SK-N-SH (cell line): ENCODE measurements at regions not wholly inside any gene's neighbourhood (a gene's known extent, or its start where the extent isn't known, plus 50 kb on each side); places are given as distances from the start of the nearest gene placed in this dataset.

Experiments used
- CTCF ChIA-PET: fragments of 300-600, 350-600 bp; formaldehyde crosslinking; extraction: SDS; loops from one replicate; lab custom pipeline; 2021; lab: Yijun Ruan, JAX
- POLR2A ChIA-PET: fragments of 350-600 bp; sonication (Branson Sonifier 250); formaldehyde crosslinking; extraction: SDS; loops from one replicate; lab custom pipeline; 2020; ENCODE audit warnings: antibody characterized with exemption, inconsistent platforms; lab: Yijun Ruan, JAX
- DNase-seq: peaks from one replicate; pipeline ENCODE4 v3.0.0; 2012
- H2AFZ ChIP-seq: fragments of 200-600 bp; sonication (generic); 2 replicates; pipeline ENCODE4 v1.8.1; 2016; ENCODE audit warnings: antibody characterized with exemption, mild to moderate bottlenecking, low read depth
- H3F3A ChIP-seq: fragments of 200-600 bp; sonication (generic); replicated peaks from 2 replicates; pipeline ENCODE3; 2016; ENCODE audit warnings: antibody characterized with exemption, mild to moderate bottlenecking; ENCODE audit not compliant: insufficient read depth
- H3K27ac ChIP-seq, 2 experiments: fragments of 200-500 bp in 1 of 2; fragments of 200-600 bp in 1 of 2; sonication (Bioruptor generic) in 1 of 2; sonication (generic), shearing (Covaris generic) in 1 of 2; 2 replicates each; pipeline versions ENCODE4 v1.5.1 to v1.6.1; 2014 to 2016; ENCODE audit warnings: low read depth in 2 of 2, inconsistent platforms in 1 of 2, low read length in 1 of 2, mild to moderate bottlenecking in 1 of 2, mixed read lengths in 1 of 2
- H3K27me3 ChIP-seq: fragments of 200-600 bp; sonication (generic), shearing (Covaris generic); 2 replicates; pipeline ENCODE4 v1.6.1; 2016; ENCODE audit warnings: mixed run types; ENCODE audit not compliant: insufficient read depth
- H3K36me3 ChIP-seq, 2 experiments: fragments of 200-500 bp in 1 of 2; fragments of 200-600 bp in 1 of 2; sonication (Bioruptor generic) in 1 of 2; sonication (generic) in 1 of 2; replicated peaks in 1 of 2; 2 replicates each; pipeline versions ENCODE3 to v1.5.1; 2014 to 2016; ENCODE audit warnings: low read length in 1 of 2, mild to moderate bottlenecking in 1 of 2; ENCODE audit not compliant: insufficient read depth in 2 of 2, control insufficient read depth in 1 of 2
- H3K4me1 ChIP-seq, 2 experiments: fragments of 200-500 bp in 1 of 2; fragments of 200-600 bp in 1 of 2; sonication (Bioruptor generic) in 1 of 2; sonication (generic), shearing (Covaris generic) in 1 of 2; 2 replicates each; pipeline versions ENCODE4 v1.5.1 to v1.6.1; 2014 to 2016; ENCODE audit warnings: low read depth in 1 of 2, low read length in 1 of 2, mixed run types in 1 of 2; ENCODE audit not compliant: insufficient read depth in 2 of 2, control insufficient read depth in 1 of 2
- H3K4me2 ChIP-seq: fragments of 200-600 bp; sonication (generic), shearing (Covaris generic); 2 replicates; pipeline ENCODE4 v1.6.1; 2017; ENCODE audit warnings: mixed run types
- H3K4me3 ChIP-seq, 2 experiments: fragments of 200-500 bp in 1 of 2; fragments of 200-600 bp in 1 of 2; sonication (Bioruptor generic) in 1 of 2; sonication (generic), shearing (Covaris generic) in 1 of 2; 2 replicates each; pipeline versions ENCODE4 v1.5.1 to v1.8.1; 2014 to 2016; ENCODE audit warnings: low read depth in 2 of 2, inconsistent platforms in 1 of 2, low read length in 1 of 2, mild to moderate bottlenecking in 1 of 2, mixed read lengths in 1 of 2, moderate library complexity in 1 of 2
- H3K79me2 ChIP-seq: fragments of 200-600 bp; sonication (generic); 2 replicates; pipeline ENCODE4 v1.8.1; 2017; ENCODE audit warnings: mild to moderate bottlenecking; ENCODE audit not compliant: insufficient read depth
- H3K9ac ChIP-seq: fragments of 200-600 bp; sonication (generic); 2 replicates; pipeline ENCODE4 v1.6.1; 2017; ENCODE audit warnings: mixed run types
- H3K9me2 ChIP-seq: fragments of 200-600 bp; sonication (generic); 2 replicates; pipeline ENCODE4 v1.6.1; 2017; ENCODE audit warnings: mixed run types
- H3K9me3 ChIP-seq: fragments of 200-600 bp; sonication (generic); 2 replicates; pipeline ENCODE4 v1.6.1; 2017; ENCODE audit warnings: mixed run types, mild to moderate bottlenecking, moderate library complexity
- H4K20me1 ChIP-seq: fragments of 200-600 bp; sonication (generic); 2 replicates; pipeline ENCODE4 v1.6.1; 2017; ENCODE audit warnings: mild to moderate bottlenecking, mixed run types; ENCODE audit not compliant: insufficient read depth
- CHD2 ChIP-seq: fragments of 150-350 bp; IDR thresholded peaks from 2 replicates; pipeline ENCODE4 v1.6.1; 2018; ENCODE audit warnings: low read length; ENCODE audit not compliant: partially characterized antibody
- ELF1 ChIP-seq: IDR thresholded peaks from 2 replicates; pipeline ENCODE4 v1.4.0; 2012
- EZH2phosphoT487 ChIP-seq: fragments of 200-600 bp; sonication (generic); IDR thresholded peaks from 2 replicates; pipeline ENCODE4 v1.6.1; 2017; ENCODE audit warnings: low read depth, mixed run types, mild to moderate bottlenecking, antibody characterized with exemption, moderate library complexity, borderline replicate concordance
- FOSL2 ChIP-seq: IDR thresholded peaks from 2 replicates; pipeline ENCODE4 v1.4.0; 2012; ENCODE audit warnings: low read depth, mild to moderate bottlenecking, moderate library complexity, borderline replicate concordance
- GABPA ChIP-seq: IDR thresholded peaks from 2 replicates; pipeline ENCODE4 v1.4.0; 2012; ENCODE audit warnings: low read depth, mild to moderate bottlenecking
- GATA2 ChIP-seq: sonication (generic); formaldehyde crosslinking; IDR thresholded peaks from 2 replicates; pipeline ENCODE4 v1.5.0; 2020; ENCODE audit warnings: mild to moderate bottlenecking, missing genetic modification reagents
- JUND ChIP-seq: IDR thresholded peaks from 2 replicates; pipeline ENCODE4 v1.4.0; 2012
- MAX ChIP-seq: IDR thresholded peaks from 2 replicates; pipeline ENCODE4 v1.4.0; 2012; ENCODE audit warnings: low read depth
- MEF2A ChIP-seq: IDR thresholded peaks from 2 replicates; pipeline ENCODE4 v1.4.0; 2012; ENCODE audit warnings: low read depth, borderline replicate concordance
- MXI1 ChIP-seq: IDR thresholded peaks from 2 replicates; pipeline ENCODE4 v1.6.1; 2012; ENCODE audit warnings: mild to moderate bottlenecking, low read depth, low read length, improper control_type of control experiment
- NFIC ChIP-seq: IDR thresholded peaks from 2 replicates; pipeline ENCODE4 v1.4.0; 2012; ENCODE audit warnings: borderline replicate concordance
- NRF1 ChIP-seq: IDR thresholded peaks from 2 replicates; pipeline ENCODE4 v1.6.1; 2012; ENCODE audit warnings: low read depth, mild to moderate bottlenecking, low read length
- PBX3 ChIP-seq: IDR thresholded peaks from 2 replicates; pipeline ENCODE4; 2012
- SIN3A ChIP-seq: IDR thresholded peaks from 2 replicates; pipeline ENCODE4 v1.6.1; 2012; ENCODE audit warnings: low read depth, mild to moderate bottlenecking, low read length, moderate library complexity, borderline replicate concordance
- TAF1 ChIP-seq: IDR thresholded peaks from 2 replicates; pipeline ENCODE4 v1.6.1; 2012; ENCODE audit warnings: low read depth, mild to moderate bottlenecking, low read length, moderate library complexity, borderline replicate concordance
- USF1 ChIP-seq: IDR thresholded peaks from 2 replicates; pipeline ENCODE4 v1.4.0; 2012; ENCODE audit warnings: low read depth, borderline replicate concordance
- YY1 ChIP-seq: IDR thresholded peaks from 2 replicates; pipeline ENCODE4 v1.4.0; 2012; ENCODE audit warnings: low read depth, mild to moderate bottlenecking
- ZBTB33 ChIP-seq: IDR thresholded peaks from 2 replicates; pipeline ENCODE4 v1.4.0; 2012; ENCODE audit warnings: low read depth, borderline replicate concordance
- WGBS: methylation state at CpG from one replicate; pipeline ENCODE4 v1.1.6; 2017; ENCODE audit warnings: low lambda C conversion rate; 5-methylcytosine and 5-hydroxymethylcytosine counted together

GRCh38 chr9:106708475-106709146 lies 154.4 kb upstream of the ZNF462 start:
- Histone ChIP-seq H3K4me3 (no peak overlapping the region), H2AFZ (no peak overlapping the region), H3K9me3 (no peaks in the 10 kb centered on the region), H3K4me1 (no peaks in the 10 kb centered on the region), H3F3A (no peaks in the 10 kb centered on the region), H4K20me1 (no peaks in the 10 kb centered on the region), H3K36me3 (no peaks in the 10 kb centered on the region), H3K27me3 (no peaks in the 10 kb centered on the region), H3K4me2 (no peak overlapping the region), H3K9me2 (no peaks in the 10 kb centered on the region), H3K9ac (no peak overlapping the region), H3K79me2 (no peaks in the 10 kb centered on the region), H3K27ac (no peak overlapping the region)
- no peak for DNase-seq
- WGBS: 41% methylated on average over 3 of the region's 3 CpGs
- CTCF ChIA-PET: no interaction called here
- TF ChIP-seq PBX3: no peak
- no peak for TF ChIP-seq ZBTB33
- TF ChIP-seq GATA2 (CRISPR knock-in tag): no peak
- no peak for TF ChIP-seq NFIC
- no peak for TF ChIP-seq MXI1
- TF ChIP-seq JUND: no peak
- no peak for TF ChIP-seq CHD2
- TF ChIP-seq GABPA: no peak
- no peak for TF ChIP-seq SIN3A
- no peak for TF ChIP-seq MEF2A
- no peak for TF ChIP-seq TAF1
- no peak for TF ChIP-seq FOSL2
- no peak for TF ChIP-seq EZH2phosphoT487
- TF ChIP-seq USF1: no peak
- no peak for TF ChIP-seq ELF1
- TF ChIP-seq MAX: no peak
- no peak for TF ChIP-seq YY1
- no peak for TF ChIP-seq NRF1
- POLR2A ChIA-PET: no interaction called here
